ENCODE measurements at regions not wholly inside any gene's neighbourhood (a gene's known extent, or its start where the extent isn't known, plus 50 kb on each side); places are given as distances from the start of the nearest gene placed in this dataset.

DNA sequence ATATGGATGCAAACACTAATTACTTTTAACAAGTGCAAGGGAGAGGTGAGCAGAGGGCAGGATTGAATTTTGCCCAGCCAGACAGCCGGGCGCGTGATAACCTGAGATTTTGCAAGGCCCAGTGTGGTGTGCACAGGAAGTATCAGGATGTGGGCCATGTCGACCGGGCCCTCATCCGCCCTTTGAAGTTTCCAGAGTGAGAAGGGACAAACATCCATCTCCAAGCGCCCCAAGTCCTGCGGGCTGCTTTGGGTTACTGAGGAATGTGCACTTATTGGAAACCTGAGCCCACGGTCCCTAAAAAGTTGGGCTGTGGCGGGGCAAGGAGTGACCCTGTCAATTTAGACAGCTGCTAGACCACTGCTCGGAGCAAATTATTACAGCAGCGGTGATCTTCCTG is 272.2 kb upstream of the IRX2 start:
- no peaks in the 10 kb centered on the region for H3K27me3 ChIP-seq (ENCODE audit: control insufficient read depth, insufficient read depth, low read length)
- no peak for TF ChIP-seq CTCF (IDR thresholded peaks at IDR 0.05; ENCODE audit: insufficient read depth, low read depth, low read length)
- H3K4me3 ChIP-seq (ENCODE audit: low read depth, low read length), result no peak overlapping the region
- no peaks in the 10 kb centered on the region for H3K36me3 ChIP-seq (ENCODE audit: control insufficient read depth, insufficient read depth, low read length)
- CTCF ChIA-PET, result no interaction called here
- no peak for DNase-seq (ENCODE audit: low read depth)
- POLR2A ChIA-PET, result no interaction called here

GRCh38 chr5:3022665-3023064 is 271.2 kb upstream of the IRX2 start:
- Histone ChIP-seq H3K27me3 (ENCODE audit: control insufficient read depth, insufficient read depth, low read length) (no peaks in the 10 kb centered on the region), H3K4me3 (ENCODE audit: low read depth, low read length) (no peak overlapping the region), H3K36me3 (ENCODE audit: control insufficient read depth, insufficient read depth, low read length) (no peaks in the 10 kb centered on the region)
- TF ChIP-seq CTCF (IDR thresholded peaks at IDR 0.05; ENCODE audit: insufficient read depth, low read depth, low read length), result no peak
- no peak for DNase-seq (ENCODE audit: low read depth)
- POLR2A ChIA-PET, result no interaction called here
- CTCF ChIA-PET, result no interaction called here

- no peaks in the 10 kb centered on the region for H3K36me3 ChIP-seq (ENCODE audit: control insufficient read depth, insufficient read depth, low read length)
- POLR2A ChIA-PET, result no interaction called here
- no peak for DNase-seq (ENCODE audit: low read depth)
- H3K27me3 ChIP-seq (ENCODE audit: control insufficient read depth, insufficient read depth, low read length), result no peaks in the 10 kb centered on the region
- CTCF ChIA-PET, result no interaction called here
- no peak for TF ChIP-seq CTCF (IDR thresholded peaks at IDR 0.05; ENCODE audit: insufficient read depth, low read depth, low read length)
- H3K4me3 ChIP-seq (ENCODE audit: low read depth, low read length), result no peak overlapping the region
Measured at GRCh38 chr5:3020426-3020825, 268.9 kb upstream of the IRX2 start.

DNA sequence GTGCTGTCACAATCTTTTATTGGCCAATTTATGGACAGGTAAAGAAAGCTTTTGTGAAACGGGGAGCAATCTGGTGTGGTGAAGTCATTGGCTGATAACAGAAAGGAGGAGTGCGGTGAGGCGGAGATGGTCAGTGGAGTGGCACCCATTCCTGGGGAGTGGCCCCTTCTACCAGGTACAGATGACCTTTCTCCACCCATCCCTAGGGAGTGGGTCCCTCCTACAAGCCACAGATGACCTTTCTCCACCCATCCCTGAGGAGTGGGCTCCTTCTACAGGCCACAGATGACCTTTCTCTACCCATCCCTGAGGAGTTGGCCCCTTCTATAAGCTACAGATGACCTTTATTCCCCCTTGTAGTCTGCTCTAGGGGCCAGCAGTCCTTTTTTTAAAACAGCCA is 267.6 kb upstream of the IRX2 start:
- H3K36me3 ChIP-seq (ENCODE audit: control insufficient read depth, insufficient read depth, low read length), result no peaks in the 10 kb centered on the region
- H3K4me3 ChIP-seq (ENCODE audit: low read depth, low read length), result no peak overlapping the region
- ChIA-PET POLR2A (no interaction called here), CTCF (no interaction called here)
- H3K27me3 ChIP-seq (ENCODE audit: control insufficient read depth, insufficient read depth, low read length), result no peaks in the 10 kb centered on the region
- no peak for TF ChIP-seq CTCF (IDR thresholded peaks at IDR 0.05; ENCODE audit: insufficient read depth, low read depth, low read length)
- DNase-seq (ENCODE audit: low read depth), result no peak

- POLR2A ChIA-PET, result no interaction called here
- CTCF ChIA-PET, result no interaction called here
- TF ChIP-seq CTCF (IDR thresholded peaks at IDR 0.05; ENCODE audit: insufficient read depth, low read depth, low read length), result no peak
Measured at GRCh38 chr5:3011764-3012017, 260.2 kb upstream of the IRX2 start.

More at GRCh38 chr5:3011764-3012017, 260.2 kb upstream of the IRX2 start:
- Histone ChIP-seq H3K27me3 (ENCODE audit: control insufficient read depth, insufficient read depth, low read length) (no peaks in the 10 kb centered on the region), H3K36me3 (ENCODE audit: control insufficient read depth, insufficient read depth, low read length) (no peaks in the 10 kb centered on the region), H3K4me3 (ENCODE audit: low read depth, low read length) (no peak overlapping the region)
- no peak for DNase-seq (ENCODE audit: low read depth)
